Neural cell (in vitro differentiated cells): ENCODE measurements at regions not wholly inside any gene's neighbourhood (a gene's known extent, or its start where the extent isn't known, plus 50 kb on each side); places are given as distances from the start of the nearest gene placed in this dataset.
A peak's percentile ranks its signal among the peaks of the same experiment; 100 is the strongest.

ENCODE experiments used
- H2AFZ ChIP-seq: fragments of 200-600, 300-800 bp; sonication (generic), shearing (Covaris generic); 2 replicates; pipeline ENCODE4 v1.6.0; 2014; ENCODE audit warnings: low read depth, mild to moderate bottlenecking, antibody characterized with exemption, low read length, moderate library complexity
- H3F3A ChIP-seq: fragments of 200-600 bp; shearing (Covaris generic); 2 replicates; pipeline ENCODE4 v1.6.1; 2016; ENCODE audit warnings: mild to moderate bottlenecking, moderate library complexity, mixed read lengths, antibody characterized with exemption, low read length; ENCODE audit not compliant: insufficient read depth, poor library complexity, severe bottlenecking
- H3K27ac ChIP-seq: fragments of 200-600, 300-800 bp; sonication (generic), shearing (Covaris generic); 2 replicates; pipeline ENCODE4 v1.5.1; 2014; ENCODE audit warnings: mild to moderate bottlenecking, low read length, moderate library complexity
- H3K27me3 ChIP-seq: fragments of 300-800, 200-600 bp; sonication (generic), shearing (Covaris generic); 2 replicates; pipeline ENCODE4 v1.6.0; 2014; ENCODE audit warnings: mild to moderate bottlenecking, low read depth, low read length, moderate library complexity; ENCODE audit not compliant: insufficient read depth
- H3K36me3 ChIP-seq: fragments of 300-800, 200-600 bp; sonication (generic), shearing (Covaris generic); 2 replicates; pipeline ENCODE4 v1.5.1; 2014; ENCODE audit warnings: mild to moderate bottlenecking, antibody characterized with exemption, low read length, moderate library complexity; ENCODE audit not compliant: insufficient read depth
- H3K4me2 ChIP-seq: fragments of 300-800, 200-600 bp; sonication (generic), shearing (Covaris generic); 2 replicates; pipeline ENCODE4 v1.6.0; 2014; ENCODE audit warnings: mild to moderate bottlenecking, low read length
- H3K4me3 ChIP-seq: fragments of 300-800, 200-600 bp; sonication (generic), shearing (Covaris generic); 2 replicates; pipeline ENCODE4 v1.5.1; 2014; ENCODE audit warnings: mild to moderate bottlenecking, low read length, moderate library complexity
- H3K79me2 ChIP-seq: fragments of 200-600 bp; shearing (Covaris generic); replicated peaks from 2 replicates; pipeline ENCODE4 v1.6.0; 2014; ENCODE audit warnings: mild to moderate bottlenecking, low read length, moderate library complexity; ENCODE audit not compliant: insufficient read depth
- H3K9ac ChIP-seq: fragments of 300-800, 200-600 bp; sonication (generic), shearing (Covaris generic); 2 replicates; pipeline ENCODE4 v1.6.1; 2016; ENCODE audit warnings: mild to moderate bottlenecking, low read length, mixed read lengths
- H3K9me2 ChIP-seq: fragments of 200-600 bp; shearing (Covaris generic); 2 replicates; pipeline ENCODE4 v1.6.1; 2016; ENCODE audit warnings: mild to moderate bottlenecking, low read length, mixed read lengths; ENCODE audit not compliant: insufficient read depth
- H3K9me3 ChIP-seq: fragments of 200-600, 300-800 bp; sonication (generic), shearing (Covaris generic); 2 replicates; pipeline ENCODE4 v1.6.1; 2016; ENCODE audit warnings: mild to moderate bottlenecking, mixed run types, low read length, moderate library complexity, mixed read lengths
- H4K20me1 ChIP-seq: fragments of 200-600 bp; shearing (Covaris generic); 2 replicates; pipeline ENCODE4 v1.6.1; 2016; ENCODE audit warnings: mild to moderate bottlenecking, mixed run types; ENCODE audit not compliant: insufficient read depth
- EP300 ChIP-seq: fragments of 450-650 bp; conservative IDR thresholded peaks from 2 replicates; pipeline ENCODE4 v1.6.1; 2014; ENCODE audit warnings: antibody characterized with exemption, mild to moderate bottlenecking, moderate library complexity; ENCODE audit not compliant: poor library complexity, severe bottlenecking
- EZH2 ChIP-seq: fragments of 200-600, 300-800 bp; shearing (Covaris generic), sonication (generic); IDR thresholded peaks from 2 replicates; pipeline ENCODE4 v1.6.1; 2014; ENCODE audit warnings: antibody characterized with exemption, low read length, borderline replicate concordance, mild to moderate bottlenecking; ENCODE audit not compliant: insufficient read depth, poor library complexity, severe bottlenecking
- MXI1 ChIP-seq: fragments of 450-650 bp; conservative IDR thresholded peaks from 2 replicates; pipeline ENCODE4 v1.6.1; 2014; ENCODE audit warnings: antibody characterized with exemption, mild to moderate bottlenecking; ENCODE audit not compliant: poor library complexity, severe bottlenecking
- POLR2AphosphoS5 ChIP-seq: IDR thresholded peaks from 2 replicates; pipeline ENCODE4 v1.6.1; 2012
- RAD21 ChIP-seq: fragments of 450-650 bp; conservative IDR thresholded peaks from 2 replicates; pipeline ENCODE4 v1.6.1; 2014; ENCODE audit warnings: antibody characterized with exemption, mild to moderate bottlenecking, moderate library complexity
- SMC3 ChIP-seq: fragments of 450-650 bp; conservative IDR thresholded peaks from 2 replicates; pipeline ENCODE4 v1.6.1; 2014; ENCODE audit warnings: antibody characterized with exemption, mild to moderate bottlenecking, moderate library complexity; ENCODE audit not compliant: poor library complexity
- TAF1 ChIP-seq: IDR thresholded peaks from 2 replicates; pipeline ENCODE4 v1.6.1; 2012; ENCODE audit warnings: low read depth
- TF ChIP-seq, protein P1 (sequence below): IDR thresholded peaks from 2 replicates; pipeline ENCODE4 v1.6.1; 2012; ENCODE audit warnings: borderline replicate concordance
- TF ChIP-seq, protein P2 (sequence below): fragments of 450-650 bp; IDR thresholded peaks from 2 replicates; pipeline ENCODE4 v1.5.1; 2014; ENCODE audit warnings: antibody characterized with exemption, mild to moderate bottlenecking, moderate library complexity; ENCODE audit not compliant: poor library complexity, severe bottlenecking

DNA sequence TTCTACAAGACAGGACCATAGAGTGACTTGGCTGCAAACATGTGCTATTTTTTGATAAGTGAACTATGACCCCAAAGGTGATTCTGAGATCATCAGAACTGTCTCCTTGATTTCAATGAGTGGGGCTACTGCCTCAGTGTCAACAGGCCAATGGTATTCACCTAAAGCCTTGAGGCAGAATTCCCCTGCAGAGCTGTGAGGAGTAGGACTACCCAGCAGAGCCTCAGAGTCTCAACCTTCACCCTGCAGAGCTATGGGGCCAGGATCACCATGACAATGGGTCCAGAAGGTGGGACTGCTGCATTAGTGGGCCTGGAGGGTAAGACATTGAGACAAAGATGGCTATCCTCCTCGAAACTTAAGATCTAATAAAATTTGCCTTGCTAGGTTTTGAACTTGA, 1668.2 kb upstream of the SLC39A10 start:
- H3K4me2 ChIP-seq = no peak overlapping the region
- H3K4me3 ChIP-seq = no peak overlapping the region
- H3K79me2 ChIP-seq = no peaks in the 10 kb centered on the region
- no peaks in the 10 kb centered on the region for H3K36me3 ChIP-seq
- H3K27ac ChIP-seq = no peak overlapping the region
- H3F3A ChIP-seq = no peaks in the 10 kb centered on the region
- H3K27me3 ChIP-seq = no peaks in the 10 kb centered on the region
- no peak for TF ChIP-seq TAF1
- TF ChIP-seq, protein P1, sequence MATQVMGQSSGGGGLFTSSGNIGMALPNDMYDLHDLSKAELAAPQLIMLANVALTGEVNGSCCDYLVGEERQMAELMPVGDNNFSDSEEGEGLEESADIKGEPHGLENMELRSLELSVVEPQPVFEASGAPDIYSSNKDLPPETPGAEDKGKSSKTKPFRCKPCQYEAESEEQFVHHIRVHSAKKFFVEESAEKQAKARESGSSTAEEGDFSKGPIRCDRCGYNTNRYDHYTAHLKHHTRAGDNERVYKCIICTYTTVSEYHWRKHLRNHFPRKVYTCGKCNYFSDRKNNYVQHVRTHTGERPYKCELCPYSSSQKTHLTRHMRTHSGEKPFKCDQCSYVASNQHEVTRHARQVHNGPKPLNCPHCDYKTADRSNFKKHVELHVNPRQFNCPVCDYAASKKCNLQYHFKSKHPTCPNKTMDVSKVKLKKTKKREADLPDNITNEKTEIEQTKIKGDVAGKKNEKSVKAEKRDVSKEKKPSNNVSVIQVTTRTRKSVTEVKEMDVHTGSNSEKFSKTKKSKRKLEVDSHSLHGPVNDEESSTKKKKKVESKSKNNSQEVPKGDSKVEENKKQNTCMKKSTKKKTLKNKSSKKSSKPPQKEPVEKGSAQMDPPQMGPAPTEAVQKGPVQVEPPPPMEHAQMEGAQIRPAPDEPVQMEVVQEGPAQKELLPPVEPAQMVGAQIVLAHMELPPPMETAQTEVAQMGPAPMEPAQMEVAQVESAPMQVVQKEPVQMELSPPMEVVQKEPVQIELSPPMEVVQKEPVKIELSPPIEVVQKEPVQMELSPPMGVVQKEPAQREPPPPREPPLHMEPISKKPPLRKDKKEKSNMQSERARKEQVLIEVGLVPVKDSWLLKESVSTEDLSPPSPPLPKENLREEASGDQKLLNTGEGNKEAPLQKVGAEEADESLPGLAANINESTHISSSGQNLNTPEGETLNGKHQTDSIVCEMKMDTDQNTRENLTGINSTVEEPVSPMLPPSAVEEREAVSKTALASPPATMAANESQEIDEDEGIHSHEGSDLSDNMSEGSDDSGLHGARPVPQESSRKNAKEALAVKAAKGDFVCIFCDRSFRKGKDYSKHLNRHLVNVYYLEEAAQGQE = no peak
- no peak for TF ChIP-seq SMC3
- TF ChIP-seq EZH2 = no peak
- no peak for TF ChIP-seq RAD21
- TF ChIP-seq MXI1 = no peak
- TF ChIP-seq POLR2AphosphoS5 = no peak
- no peak overlapping the region for H3K9ac ChIP-seq
- no peaks in the 10 kb centered on the region for H3K9me2 ChIP-seq
- H4K20me1 ChIP-seq = no peaks in the 10 kb centered on the region
- H2AFZ ChIP-seq = no peak overlapping the region
- H3K9me3 ChIP-seq = no peaks in the 10 kb centered on the region

GRCh38 chr2:193985272-193985671, 1671.8 kb upstream of the SLC39A10 start:
- H3K27ac ChIP-seq = no peak overlapping the region
- H3K36me3 ChIP-seq = no peaks in the 10 kb centered on the region
- no peaks in the 10 kb centered on the region for H3K9me2 ChIP-seq
- H3K4me2 ChIP-seq = no peak overlapping the region
- H3K27me3 ChIP-seq = no peaks in the 10 kb centered on the region
- H3K79me2 ChIP-seq = no peaks in the 10 kb centered on the region
- H3F3A ChIP-seq = no peaks in the 10 kb centered on the region
- no peaks in the 10 kb centered on the region for H4K20me1 ChIP-seq
- H2AFZ ChIP-seq = no peak overlapping the region
- H3K9me3 ChIP-seq = no peaks in the 10 kb centered on the region
- H3K4me3 ChIP-seq = no peak overlapping the region
- TF ChIP-seq POLR2AphosphoS5 (peak; percentile 55), EP300 (peak; percentile 63)
- TF ChIP-seq, protein P2, sequence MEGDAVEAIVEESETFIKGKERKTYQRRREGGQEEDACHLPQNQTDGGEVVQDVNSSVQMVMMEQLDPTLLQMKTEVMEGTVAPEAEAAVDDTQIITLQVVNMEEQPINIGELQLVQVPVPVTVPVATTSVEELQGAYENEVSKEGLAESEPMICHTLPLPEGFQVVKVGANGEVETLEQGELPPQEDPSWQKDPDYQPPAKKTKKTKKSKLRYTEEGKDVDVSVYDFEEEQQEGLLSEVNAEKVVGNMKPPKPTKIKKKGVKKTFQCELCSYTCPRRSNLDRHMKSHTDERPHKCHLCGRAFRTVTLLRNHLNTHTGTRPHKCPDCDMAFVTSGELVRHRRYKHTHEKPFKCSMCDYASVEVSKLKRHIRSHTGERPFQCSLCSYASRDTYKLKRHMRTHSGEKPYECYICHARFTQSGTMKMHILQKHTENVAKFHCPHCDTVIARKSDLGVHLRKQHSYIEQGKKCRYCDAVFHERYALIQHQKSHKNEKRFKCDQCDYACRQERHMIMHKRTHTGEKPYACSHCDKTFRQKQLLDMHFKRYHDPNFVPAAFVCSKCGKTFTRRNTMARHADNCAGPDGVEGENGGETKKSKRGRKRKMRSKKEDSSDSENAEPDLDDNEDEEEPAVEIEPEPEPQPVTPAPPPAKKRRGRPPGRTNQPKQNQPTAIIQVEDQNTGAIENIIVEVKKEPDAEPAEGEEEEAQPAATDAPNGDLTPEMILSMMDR = no peak
- H3K9ac ChIP-seq = no peak overlapping the region

DNA sequence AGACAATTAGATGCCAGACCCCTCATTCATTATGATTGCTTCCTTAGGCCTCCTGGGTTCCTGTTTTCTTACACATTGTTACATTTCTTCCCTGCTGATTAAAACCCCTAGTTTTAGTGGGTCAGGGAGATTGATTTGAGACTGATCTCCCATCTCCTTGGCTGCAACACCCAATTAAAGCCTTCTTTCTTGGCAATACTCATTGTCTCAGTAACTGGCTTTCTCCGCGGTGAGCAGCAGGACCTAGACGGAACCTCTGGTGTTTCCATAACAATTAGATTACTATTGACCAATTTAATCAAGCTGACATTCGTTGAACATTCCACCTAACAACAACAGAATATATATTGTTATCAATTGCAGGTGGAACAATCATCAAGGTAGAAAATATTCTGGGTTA, 1676.4 kb upstream of the SLC39A10 start:
- Histone ChIP-seq H4K20me1 (no peaks in the 10 kb centered on the region), H3K9ac (no peak overlapping the region), H3K79me2 (no peaks in the 10 kb centered on the region), H3K36me3 (no peaks in the 10 kb centered on the region), H3F3A (no peaks in the 10 kb centered on the region), H3K27me3 (no peaks in the 10 kb centered on the region), H3K27ac (no peak overlapping the region), H3K4me2 (no peak overlapping the region), H3K4me3 (no peak overlapping the region), H3K9me2 (no peaks in the 10 kb centered on the region), H3K9me3 (no peaks in the 10 kb centered on the region), H2AFZ (no peak overlapping the region)
- TF ChIP-seq EP300 (no peak), TAF1 (no peak), MXI1 (no peak)
